Stimulated activated CD8-positive, alpha-beta memory T cell treated with anti-CD3 and anti-CD28 coated beads, Interleukin-7, amount 100 ng/mL, for 48 hours (primary cell): ENCODE measurements at regions not wholly inside any gene's neighbourhood (a gene's known extent, or its start where the extent isn't known, plus 50 kb on each side); places are given as distances from the start of the nearest gene placed in this dataset.
"Not testable (repeated sequence)": the region's sequence is repeated elsewhere in the genome, so short reads cannot be mapped to it uniquely, and the experiment has no call there.

ENCODE experiments used
- DNase-seq, 2 donors: peaks; one replicate each; pipeline ENCODE4 v3.0.0-alpha.2; 2020; ENCODE audit warnings: low read depth in 1 of 2; ENCODE audit errors: extremely low read depth in 1 of 2

DNA sequence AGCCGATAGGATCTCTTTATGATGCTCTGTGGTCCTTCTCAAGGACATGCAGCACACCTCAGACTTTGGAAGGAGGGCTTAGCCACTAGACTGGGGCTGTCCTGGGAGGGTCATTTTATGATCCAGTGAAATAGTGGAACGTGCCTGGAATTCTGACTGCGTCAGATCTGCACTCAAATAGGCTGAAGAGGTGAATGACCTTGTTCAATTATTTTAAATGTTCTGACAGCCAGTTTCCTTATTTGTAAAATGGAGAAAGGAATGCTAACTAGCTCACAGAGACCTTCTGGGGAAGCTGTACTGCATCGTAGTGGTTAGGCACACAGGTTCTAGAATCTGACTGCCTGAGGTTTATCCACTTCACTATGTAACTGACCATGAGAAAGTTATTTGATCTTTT lies 587.5 kb downstream of the MAFB start:
- no peak for DNase-seq

DNA sequence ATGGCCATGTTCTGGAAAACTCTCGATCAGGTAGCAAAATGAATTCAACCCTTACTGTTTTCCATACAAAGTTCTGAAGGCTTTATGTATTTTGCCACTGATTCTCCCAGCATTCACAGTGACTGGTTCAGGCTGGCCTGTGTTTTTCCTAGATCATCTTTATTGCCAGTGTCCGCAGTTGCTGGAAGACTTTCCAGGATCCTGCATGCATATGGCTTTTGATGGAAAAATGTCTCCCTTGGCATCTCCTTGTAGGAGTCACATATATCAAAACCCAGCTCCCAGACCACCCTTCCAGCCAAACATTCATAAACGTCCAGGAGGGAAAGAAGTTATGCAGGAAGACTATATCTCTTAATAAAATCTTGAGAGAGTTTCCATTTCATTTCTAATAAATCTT lies 588.8 kb downstream of the MAFB start:
- no peak for DNase-seq

DNA sequence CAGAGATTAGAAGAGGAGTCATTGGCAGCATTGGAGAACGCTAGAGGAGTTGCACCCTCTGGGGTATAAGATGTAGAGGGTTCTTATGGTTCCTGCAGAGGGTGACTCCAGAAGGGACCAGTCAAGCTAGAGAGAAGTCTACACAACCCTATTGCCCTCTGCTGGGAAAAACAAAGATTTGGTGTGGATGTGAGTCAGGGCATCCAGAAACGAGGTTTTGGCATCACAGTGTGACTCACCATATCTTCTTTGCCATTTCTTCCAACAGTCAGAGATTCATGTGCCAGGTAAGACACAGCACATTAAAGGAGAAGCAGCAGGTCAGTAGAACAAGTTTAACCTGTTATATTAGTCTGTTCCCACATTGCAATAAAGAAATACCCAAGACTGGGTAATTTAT lies 598.8 kb downstream of the MAFB start:
- no peak for DNase-seq

DNA sequence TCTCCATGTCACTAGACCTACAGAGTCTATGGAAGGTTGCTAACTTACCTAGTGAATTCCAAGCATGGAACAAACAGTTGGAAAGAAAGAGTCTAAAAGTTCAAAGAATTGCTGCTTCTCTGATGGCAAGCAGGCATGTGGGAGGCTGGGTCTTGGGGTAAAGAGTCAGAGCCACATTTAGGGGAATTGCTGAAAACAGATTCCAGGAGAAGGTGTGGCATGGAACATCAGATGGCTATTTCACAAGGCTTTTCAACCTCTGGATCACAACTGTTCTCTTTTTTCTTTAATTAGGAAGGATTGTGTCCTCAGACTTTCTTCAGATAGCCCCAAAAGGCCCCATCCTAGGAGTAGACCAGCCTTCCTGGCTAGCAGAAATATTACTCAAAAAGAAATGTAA lies 601.5 kb downstream of the MAFB start:
- DNase-seq = no peak

DNA sequence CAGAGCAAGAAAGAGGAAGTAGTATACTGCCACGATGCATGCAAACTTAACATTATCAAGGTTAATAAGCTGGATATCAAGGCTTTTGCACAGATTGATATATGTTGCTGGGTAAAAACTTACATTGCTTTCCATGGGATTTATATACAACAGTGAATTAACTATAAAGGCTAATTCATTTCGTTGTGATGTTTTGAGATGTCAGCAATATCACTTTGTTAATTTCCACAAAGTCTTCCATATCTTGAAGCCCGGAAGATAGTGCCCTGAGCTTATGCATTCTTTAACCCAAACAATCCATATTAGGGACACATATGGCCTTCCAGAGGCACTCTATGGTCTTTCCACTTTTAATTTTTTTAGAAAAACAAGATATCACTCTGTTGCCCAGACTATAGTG lies 603.5 kb downstream of the MAFB start:
- DNase-seq = no peak

- no peak for DNase-seq
Measured at GRCh38 chr20:40082436-40082835, 606.6 kb downstream of the MAFB start.

DNA sequence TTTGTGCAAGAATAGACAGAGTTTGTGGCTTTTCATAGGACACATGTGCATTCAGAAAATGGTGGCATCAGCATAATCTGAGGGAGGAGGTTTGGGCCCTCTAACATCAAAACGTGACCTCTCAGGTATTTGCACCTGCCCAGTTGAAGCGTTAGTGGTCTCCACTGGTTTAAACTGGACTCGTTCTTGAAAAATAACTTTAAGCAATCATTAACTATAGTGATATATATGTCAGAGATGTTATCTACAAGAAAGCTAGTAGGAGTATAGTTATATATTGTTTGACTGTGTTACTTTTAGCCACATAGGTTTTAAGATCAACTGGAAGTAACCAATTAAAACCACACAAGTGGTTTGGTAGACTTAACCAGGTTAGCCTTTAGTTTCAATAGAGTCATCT lies 607.4 kb downstream of the MAFB start:
- no peak for DNase-seq

DNA sequence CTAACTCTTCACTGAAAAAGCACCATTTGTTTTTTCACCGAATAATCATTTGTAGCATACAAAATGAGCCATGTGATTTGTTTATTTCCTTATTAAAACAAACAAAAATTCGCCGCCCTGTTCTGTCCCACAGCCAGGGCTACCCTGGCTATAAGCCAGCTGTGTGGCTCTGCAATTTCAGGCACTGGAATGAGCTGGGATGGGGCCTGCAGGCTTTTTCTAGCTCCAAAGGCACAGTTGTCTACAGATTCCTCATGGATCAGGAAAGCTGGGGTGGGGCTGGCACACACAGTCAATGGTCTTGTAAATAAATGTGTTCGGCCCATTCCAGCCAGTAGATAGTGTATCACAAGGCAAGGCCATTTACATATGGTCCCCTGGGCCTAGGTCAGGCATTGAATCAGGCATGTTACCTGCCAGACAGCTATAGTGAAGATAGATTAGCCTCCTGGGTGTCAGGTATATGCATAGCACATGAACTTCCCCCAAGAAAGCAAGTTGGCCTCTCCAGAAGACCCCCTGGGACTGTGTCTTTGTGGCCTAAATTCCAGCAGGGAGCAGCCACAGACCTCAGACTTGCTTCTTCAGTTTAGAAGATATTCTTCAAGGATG lies 608.9 kb downstream of the MAFB start:
- no peak for DNase-seq

DNA sequence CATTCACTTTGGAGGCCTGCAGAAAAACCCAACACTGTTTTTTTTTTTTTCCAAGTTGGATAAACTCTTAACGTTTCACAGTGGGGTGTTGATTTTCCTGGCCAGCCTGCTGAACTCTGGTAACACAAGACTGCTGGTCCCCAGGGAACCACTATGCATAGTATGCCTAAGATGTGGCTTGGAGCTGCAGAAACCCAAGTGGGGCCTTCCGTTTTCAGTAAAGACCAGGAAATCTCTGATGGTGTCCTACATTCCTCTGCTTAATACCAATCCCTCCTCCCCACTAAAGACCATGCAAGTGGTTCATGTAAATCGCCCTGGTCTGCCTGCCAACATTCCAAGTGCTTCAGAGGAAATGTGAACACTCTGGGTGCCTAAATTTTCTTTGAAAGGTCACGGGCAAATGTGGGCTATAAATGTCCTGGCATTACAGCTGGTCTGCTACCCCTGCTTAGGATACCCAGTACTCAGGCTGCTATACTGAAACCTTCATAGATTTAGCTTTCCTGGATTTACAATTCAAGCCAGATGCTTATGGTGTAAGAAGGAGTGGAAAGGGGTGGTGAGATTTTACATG lies 615.4 kb downstream of the MAFB start:
- DNase-seq = no peak

- no peak for DNase-seq
Measured at GRCh38 chr20:40072907-40073306, 616.1 kb downstream of the MAFB start.

DNA sequence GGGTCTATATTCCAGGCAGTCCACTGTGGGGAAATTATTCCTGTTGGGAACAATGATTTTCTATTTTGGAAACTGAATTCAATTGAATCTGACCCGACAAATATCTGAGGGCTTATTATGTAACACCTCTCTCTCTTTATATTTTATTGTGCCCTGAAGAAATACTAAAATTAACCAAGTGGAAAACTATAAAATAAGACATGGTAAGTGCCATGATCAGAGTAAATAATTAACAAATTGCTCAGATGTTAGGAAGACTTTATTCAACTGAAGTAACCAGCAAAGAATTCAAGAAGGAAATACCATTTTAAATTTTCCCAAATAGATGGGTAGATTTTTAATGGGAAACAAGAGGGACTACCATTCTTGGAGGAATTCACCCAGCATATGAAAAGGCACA lies 632.9 kb downstream of the MAFB start:
- no peak for DNase-seq

DNA sequence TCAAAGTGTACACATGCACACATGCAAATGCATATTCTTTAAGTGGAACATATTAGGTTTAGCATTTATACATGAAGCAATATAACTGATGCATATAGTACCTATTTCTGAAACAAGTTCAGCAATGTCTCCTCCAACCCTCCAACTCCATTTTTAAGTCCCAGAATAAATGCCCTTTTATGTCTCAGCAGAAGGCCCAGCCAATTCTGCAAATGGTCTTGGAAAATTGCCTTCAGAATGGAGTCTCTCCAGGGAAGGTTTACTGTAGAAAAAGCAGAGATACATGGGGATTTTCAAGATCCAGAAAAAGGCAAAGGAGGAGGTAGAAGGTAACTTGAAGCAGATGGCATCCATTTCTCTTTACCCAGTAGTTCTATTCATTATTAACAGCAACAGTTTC lies 633.3 kb downstream of the MAFB start:
- DNase-seq = no peak

GRCh38 chr20:40054311-40054710 lies 634.7 kb downstream of the MAFB start:
- DNase-seq = no peak

DNA sequence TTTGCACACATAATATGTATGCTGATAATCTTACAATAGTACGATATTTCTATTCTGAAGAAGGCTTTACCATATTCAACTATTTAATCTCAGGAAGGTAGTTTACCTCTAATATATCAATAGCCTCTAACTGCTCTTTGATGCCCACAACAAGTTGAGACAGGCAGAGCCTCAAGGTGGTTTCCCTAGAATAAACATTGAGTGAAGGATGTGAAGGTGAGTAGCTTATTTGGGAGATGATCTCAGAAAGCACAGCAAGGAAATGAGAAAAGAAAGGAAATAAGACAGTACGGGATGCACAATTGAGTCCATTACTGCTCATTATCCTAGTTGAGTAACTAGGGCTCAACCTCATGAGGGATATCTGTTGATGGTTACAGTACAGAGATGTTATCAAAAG lies 638.4 kb downstream of the MAFB start:
- DNase-seq = no peak

DNA sequence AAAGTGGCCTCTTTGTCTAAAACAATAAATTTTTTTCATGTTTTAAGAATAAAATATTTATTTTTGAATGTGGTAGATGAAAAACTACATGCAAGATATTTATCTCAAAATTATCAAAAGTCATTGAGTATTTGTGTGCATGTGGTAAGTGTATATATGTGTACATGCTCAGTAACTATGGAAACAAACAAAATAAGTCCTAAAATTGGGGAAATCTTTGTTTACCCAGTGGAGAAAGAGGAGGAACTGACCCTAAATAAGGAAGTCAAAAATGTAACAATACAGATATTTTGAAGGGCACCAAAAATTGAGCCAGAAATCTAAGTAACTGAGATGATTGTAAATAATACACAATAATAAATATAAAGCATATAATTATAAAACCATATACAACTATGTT lies 639.2 kb downstream of the MAFB start:
- DNase-seq = no peak

DNA sequence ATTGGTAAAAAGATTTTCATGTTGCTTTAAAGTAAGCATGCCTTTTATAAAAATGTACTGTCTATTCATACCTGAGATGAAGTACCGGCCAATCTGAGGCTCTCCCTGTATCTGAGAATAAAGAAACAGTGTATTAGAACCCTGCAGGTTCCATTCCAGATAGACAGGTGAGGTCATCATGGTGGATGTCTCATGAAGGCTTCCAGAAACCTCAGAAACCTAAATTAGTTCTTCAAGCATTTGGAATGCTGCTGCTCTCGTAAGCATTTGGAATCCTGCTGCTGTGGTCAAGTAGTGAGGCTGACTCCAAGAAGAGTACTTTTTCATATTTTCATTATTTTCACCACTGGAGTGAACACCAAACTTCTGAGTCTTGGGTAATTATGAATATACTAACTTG lies 642.3 kb downstream of the MAFB start:
- no peak for DNase-seq

- no peak for DNase-seq
Measured at GRCh38 chr20:40037511-40037910, 651.5 kb downstream of the MAFB start.

DNA sequence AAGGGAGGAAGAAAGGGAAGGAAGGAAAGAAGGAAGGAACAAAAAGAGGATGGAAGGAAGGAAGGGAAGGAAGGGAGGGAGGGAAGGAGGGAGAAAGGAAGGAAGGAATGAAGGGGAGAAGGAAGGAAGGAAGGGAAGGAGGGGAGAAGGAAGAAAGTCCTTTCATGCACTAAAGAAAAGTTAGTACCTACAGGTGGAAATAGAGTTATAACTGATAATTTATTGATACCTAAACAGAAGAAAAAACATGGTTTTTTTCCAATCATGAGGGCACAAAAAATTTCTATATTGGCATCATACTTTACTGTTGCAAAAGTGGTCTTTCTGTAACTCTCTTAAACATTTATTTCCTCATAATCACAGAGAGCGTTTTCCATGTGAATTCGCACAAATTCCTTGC lies 659.4 kb downstream of the MAFB start:
- DNase-seq = no peak

DNA sequence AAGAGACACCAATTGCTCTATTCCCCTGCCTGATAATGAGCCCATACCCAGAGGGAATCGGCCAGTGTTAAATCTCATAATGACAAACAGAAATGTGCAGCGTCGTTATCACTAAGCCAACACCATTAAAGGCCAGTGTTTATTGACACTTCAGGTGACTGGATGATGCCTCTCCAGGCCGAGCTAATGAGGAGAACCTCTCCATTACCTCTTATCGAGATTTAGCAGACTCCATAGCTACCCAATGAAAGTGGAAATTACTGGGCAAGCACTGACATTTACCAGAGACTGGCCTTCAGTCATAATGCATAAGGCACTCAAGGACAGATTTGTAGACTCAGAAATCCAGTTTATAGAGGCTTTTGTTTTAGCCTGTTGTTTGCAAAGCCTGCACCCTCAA lies 669.5 kb downstream of the MAFB start:
- DNase-seq = no peak

GRCh38 chr20:40017765-40018164 lies 671.3 kb downstream of the MAFB start:
- no peak for DNase-seq

DNA sequence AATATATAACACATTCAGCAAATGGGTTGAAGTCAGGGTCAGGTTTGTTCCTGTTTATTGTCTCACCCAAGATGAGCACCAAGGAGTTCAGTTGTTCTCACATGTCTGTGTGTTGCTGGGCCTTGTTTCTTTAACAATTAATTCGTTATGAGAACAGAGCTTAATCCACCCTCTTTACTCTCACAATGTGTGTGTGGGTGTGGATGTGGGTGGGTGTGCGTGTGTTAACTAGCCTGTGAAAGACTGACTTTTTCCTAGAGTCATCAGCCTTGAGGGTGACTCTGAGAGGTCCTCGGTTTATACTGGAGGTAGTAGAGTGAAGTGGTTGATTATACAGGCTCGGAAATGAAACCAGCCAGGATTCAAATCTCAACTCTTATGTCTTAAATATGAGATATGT lies 672.1 kb downstream of the MAFB start:
- DNase-seq = no peak

DNA sequence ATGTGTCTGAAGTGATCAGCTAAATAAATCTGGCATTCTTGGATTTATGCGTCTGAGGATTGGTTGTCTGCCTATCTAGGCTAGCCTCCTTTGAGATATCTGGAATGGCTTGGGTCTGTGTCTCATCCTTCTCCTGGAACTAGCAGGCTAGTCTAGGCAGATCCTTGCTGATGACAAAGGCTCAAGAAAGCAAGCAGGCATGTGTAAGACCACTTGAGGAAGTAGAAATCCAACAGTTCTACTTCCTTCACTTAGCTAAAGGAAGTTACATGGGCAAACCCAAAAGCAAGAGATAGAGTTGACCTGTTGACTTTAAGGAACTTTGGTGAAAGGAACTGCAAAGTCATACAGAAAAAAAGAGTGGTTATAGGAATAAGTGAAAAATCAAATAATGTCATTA lies 672.6 kb downstream of the MAFB start:
- no peak for DNase-seq

GRCh38 chr20:40012026-40012425 lies 677.0 kb downstream of the MAFB start:
- DNase-seq = not testable (repeated sequence)
